GM12872 (cell line): ENCODE measurements at regions not wholly inside any gene's neighbourhood (a gene's known extent, or its start where the extent isn't known, plus 50 kb on each side); places are given as distances from the start of the nearest gene placed in this dataset.

Experiments
- TF ChIP-seq, protein P1 (sequence below): IDR thresholded peaks from 3 replicates; pipeline ENCODE4 v1.5.1; 2011; ENCODE audit warnings: low read depth, mild to moderate bottlenecking, low read length, moderate library complexity; ENCODE audit not compliant: insufficient read depth

DNA sequence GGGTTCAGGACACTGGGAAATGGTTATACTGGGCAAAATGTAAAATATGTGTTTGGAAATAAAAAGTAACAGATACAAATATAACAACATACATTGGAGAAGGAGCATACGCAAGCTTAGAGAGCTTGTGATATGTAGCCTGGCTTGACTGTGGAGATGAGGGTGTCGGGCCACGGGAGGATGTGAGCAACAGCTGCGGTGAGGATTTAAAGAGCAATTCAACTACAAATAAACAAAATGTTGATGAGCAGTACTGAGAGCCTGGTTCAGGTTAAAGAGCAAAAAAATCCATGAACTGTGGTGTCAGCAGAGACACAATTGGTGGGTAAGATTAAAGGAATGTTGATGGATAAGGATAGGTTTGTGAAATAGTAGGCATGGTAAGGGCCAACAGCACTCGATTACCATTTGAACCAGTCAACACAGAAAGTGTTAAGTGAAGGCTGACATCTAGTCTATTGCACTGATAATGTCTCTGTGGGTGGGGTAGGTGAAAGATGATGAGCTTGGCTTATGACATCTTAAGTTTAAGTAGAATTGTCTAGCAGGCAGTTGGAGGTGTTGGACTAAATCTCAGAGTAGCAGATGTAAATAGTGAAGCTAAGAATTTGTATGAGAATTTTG is 723.2 kb downstream of the EPM2A start:
- TF ChIP-seq, protein P1, sequence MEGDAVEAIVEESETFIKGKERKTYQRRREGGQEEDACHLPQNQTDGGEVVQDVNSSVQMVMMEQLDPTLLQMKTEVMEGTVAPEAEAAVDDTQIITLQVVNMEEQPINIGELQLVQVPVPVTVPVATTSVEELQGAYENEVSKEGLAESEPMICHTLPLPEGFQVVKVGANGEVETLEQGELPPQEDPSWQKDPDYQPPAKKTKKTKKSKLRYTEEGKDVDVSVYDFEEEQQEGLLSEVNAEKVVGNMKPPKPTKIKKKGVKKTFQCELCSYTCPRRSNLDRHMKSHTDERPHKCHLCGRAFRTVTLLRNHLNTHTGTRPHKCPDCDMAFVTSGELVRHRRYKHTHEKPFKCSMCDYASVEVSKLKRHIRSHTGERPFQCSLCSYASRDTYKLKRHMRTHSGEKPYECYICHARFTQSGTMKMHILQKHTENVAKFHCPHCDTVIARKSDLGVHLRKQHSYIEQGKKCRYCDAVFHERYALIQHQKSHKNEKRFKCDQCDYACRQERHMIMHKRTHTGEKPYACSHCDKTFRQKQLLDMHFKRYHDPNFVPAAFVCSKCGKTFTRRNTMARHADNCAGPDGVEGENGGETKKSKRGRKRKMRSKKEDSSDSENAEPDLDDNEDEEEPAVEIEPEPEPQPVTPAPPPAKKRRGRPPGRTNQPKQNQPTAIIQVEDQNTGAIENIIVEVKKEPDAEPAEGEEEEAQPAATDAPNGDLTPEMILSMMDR = no peak

GRCh38 chr6:145015739-145016558 is 719.4 kb downstream of the EPM2A start:
- TF ChIP-seq, protein P1 = no peak

- TF ChIP-seq, protein P1 = no peak
Measured at GRCh38 chr6:145017051-145017450, 718.3 kb downstream of the EPM2A start.

DNA sequence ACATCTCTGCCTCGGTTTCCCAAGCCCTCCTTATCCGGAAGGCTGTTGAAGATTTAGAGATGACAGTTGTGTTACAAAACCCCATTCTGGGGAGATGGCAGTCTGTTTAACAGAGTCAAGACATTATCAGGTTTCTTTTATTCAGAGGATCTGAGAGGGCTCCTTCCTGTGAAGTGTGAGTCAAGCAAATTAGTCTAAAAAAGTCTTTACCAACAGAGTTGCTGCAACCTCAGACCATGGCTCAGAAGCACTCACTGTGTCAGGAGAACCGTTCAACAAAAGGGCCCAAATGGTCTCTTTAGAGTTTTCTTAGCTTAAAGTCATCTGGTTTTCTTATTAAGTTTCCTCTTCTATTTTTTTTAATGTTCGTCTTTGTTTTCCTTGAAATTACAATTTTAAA is 717.8 kb downstream of the EPM2A start:
- TF ChIP-seq, protein P1 = no peak

- TF ChIP-seq, protein P1 = no peak
Measured at GRCh38 chr6:145018027-145018426, 717.3 kb downstream of the EPM2A start.

- TF ChIP-seq, protein P1 = no peak
Measured at GRCh38 chr6:145020114-145020513, 715.2 kb downstream of the EPM2A start.

- TF ChIP-seq, protein P1 = no peak
Measured at GRCh38 chr6:145020543-145020942, 714.8 kb downstream of the EPM2A start.
